Left kidney (tissue), 1 donor: ENCODE measurements at regions not wholly inside any gene's neighbourhood (a gene's known extent, or its start where the extent isn't known, plus 50 kb on each side); places are given as distances from the start of the nearest gene placed in this dataset.

Experiments
- DNase-seq: peaks from one replicate; pipeline ENCODE4 v3.0.0-alpha.2; 2013

GRCh38 chr13:22095794-22096193, 424.9 kb downstream of the FGF9 start:
- no peak for DNase-seq

GRCh38 chr13:22099585-22099984, 428.7 kb downstream of the FGF9 start:
- no peak for DNase-seq

DNA sequence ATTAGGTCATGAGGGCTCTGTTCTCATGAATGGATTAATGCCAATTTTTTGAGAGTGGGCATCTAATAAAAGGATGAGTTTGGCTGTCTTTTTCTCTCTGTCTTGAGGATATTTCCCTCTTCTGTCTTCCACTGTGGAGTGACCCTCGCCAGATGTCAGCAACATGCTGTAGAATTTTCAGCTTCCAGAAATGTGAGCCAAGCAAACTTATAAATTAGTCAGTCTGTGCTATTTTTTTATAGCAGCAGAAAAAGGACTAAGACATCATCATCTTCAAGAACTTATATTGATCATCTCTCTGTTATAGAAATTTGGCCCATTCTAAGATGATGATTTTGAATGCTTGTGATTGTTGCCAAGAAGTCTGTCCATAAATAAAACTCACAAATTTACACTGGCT, 431.4 kb downstream of the FGF9 start:
- no peak for DNase-seq

DNA sequence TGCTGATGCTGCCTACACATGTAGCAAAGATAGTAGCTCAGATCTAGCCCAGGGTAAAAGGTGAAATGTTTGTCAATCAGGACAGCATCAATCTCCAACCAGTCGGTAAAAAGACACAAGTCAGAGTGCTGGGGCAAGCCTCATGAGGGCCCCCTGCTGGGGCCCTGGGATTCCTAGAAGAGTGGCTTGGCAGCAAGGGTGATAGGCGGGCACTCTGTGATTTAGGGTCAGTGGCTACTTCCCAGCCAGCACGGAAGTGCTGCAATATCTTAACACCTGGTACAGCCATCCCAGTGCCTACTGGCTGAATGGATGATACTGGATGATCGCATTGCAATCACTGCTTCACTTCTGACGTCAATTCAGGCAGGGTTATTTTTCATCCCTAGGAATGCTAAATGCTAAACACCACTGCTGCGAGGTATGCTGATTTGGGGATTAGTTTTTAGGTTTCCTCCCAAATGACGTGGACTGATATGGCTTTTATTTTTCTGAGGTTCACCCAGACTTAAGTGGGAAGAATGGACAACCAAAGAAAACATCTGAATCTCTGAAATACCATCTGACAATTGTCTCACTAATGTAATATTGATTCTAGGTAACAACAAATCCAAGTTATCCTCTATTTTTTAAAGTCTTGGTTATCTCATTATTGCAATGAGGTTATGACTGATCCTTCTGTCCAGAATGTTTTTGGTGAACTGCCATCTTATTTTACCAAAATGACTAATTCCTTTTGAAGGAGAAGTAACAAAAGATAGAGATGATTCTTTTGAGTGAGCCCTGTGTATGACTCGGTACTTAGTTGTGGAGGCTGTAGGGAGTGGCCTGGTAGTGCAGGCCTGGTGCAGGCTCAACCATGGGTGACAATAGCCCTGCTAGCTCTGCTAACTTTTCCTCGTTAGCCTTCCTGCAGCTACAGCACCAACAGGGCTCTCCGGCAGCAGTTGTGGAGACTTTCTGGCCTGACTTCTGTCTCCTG, 432.5 kb downstream of the FGF9 start:
- DNase-seq = no peak

- no peak for DNase-seq
These were observed 435.2 kb downstream of the FGF9 start for GRCh38 chr13:22106058-22106457.

DNA sequence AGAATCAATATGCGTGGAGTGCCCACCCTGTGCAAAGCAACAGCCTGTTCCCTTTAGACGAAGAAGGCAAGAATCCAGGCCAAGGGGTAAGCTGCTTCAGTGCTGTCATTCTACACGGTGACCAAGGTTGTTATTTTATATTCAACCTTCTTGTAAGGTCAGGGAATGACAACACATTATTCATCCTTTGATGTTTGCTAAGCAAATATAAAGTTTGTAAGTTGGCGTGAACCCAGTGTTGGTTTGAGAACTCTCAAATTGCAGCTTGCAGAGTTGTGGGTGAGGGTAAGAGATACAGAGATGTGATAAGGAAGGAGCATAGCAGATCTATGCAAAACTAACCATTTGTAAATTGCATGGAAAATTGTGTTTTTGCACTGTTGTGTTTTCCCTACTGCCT, 436.7 kb downstream of the FGF9 start:
- no peak for DNase-seq

DNA sequence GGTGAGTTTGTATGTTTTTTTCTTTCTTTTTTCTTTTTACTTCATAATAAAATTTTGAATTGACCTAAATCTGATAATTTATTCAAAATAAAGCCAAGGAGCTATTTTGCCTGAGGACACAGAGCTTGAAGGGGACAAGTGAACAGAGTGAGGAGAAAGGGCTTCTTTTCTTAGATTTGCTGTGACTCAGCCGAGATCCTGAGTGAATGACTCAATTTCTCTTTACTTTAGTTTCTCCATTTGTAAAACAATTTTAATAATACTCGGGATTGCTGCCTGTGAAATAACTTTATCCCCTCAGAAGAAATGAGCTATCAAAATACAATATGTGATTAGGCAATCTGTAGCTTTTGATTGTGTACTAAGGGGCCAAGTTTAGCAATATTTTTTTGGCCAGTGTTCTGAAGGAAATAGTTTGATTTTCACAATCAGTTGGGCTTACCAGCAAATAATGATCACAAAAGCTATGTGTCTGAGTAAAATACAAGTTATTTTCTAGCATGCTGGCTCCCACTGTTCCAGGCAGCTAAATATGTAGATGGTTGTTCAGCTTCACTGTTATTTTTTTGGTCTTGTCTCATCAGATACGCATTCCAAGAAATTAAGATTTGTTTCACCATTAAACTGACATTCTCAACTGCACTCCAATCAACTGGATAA, 437.5 kb downstream of the FGF9 start:
- DNase-seq = no peak

GRCh38 chr13:22108979-22109378, 438.1 kb downstream of the FGF9 start:
- no peak for DNase-seq

DNA sequence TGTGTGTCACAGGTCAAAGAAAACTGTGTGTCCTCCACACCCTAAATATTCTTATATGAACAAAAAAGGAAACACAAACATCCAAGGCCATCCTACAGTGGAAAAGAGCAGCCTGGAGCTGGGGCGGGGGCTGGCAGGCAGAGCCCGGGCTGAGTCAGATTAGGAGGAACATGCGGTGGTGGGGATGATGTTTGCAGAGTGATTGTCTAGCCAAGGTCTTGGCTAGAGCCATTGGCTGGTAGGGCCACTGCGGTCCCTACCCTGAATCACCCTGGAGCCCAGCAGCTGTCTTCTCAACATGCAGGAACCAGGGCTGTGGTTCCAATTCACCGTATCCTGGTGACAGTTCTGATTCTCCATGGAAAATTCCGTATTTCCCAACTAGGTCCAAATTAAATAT, 439.5 kb downstream of the FGF9 start:
- no peak for DNase-seq

DNA sequence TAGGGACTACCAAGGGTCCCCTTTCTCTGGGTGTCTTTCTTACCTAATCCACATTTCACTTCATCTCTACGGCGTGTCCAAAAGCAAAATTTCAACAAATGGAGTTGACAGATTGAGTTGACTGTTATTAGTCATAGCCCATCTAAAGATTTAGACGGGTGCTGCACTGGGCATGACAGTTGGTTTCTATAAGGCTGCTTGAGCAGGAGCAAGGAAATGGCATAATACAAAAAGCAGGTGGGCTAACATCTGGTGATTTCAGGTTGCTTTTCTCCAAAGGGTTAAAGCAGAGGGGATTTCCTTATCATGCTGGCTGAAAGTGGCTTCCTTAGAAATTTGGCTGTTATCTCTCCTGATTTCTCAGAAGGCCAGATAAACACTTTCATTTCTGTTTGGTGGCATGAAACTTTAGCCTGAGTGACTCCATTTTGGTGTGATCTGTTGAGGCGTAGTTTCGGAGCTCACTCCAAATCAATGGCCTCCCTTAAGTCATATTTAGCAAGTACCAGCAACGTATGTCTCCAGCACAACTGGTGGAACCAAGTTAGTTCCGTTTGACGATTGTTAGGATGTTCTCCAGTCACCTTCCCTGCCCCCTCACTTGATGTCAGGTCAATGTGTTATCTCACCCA, 440.4 kb downstream of the FGF9 start:
- no peak for DNase-seq

DNA sequence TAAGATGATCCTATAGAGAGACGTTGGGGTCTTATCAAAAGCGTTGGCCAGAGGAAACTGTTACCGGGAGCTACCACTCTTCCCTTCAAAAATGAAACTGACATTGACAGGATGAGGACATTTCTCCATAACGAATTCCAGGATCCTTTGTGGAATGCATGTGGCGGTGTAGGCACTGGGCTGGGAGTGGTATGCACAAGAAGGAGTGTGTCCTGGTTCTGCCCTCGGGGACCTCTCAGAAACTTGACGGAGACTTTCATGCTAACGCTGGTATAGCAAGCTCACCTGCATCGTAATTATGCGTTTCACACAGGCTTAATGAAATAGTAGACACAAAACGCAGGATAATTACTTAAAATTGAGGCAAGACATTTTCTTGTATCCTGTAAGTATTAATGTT, 441.1 kb downstream of the FGF9 start:
- DNase-seq = no peak

GRCh38 chr13:22112956-22113745, 442.3 kb downstream of the FGF9 start:
- DNase-seq = no peak

DNA sequence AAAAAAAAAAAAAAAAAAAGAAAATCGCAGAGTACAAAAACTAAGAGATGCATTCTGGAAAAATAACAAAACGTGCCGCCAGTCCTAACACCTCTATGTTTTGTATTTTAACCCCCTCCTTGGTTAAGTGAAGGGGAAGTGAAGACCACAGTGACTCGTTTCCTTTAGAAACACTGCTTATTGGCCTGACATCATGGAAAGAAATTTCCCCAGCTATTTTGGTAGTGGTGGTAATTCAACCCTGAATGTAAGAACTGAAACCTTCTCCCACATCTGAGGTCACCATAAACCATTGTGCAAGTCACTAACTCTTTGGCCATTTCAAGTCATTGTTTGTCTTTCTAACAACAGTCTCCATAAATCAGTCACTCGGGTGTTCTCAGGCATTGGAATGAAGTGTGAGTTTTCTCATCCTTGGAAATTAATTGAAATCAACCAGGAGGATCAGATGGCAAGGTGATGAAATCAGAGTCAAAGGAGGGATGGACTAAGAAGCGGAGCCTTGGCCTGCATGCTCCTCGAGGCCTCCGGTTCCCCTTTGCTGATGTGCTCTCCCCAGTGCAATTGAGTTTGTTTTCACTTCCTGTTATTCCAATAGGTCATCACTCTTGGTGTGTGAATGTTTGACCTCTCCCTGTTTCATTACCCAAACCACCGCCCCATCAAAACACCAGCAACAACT, 443.9 kb downstream of the FGF9 start:
- peak; percentile 90 for DNase-seq

DNA sequence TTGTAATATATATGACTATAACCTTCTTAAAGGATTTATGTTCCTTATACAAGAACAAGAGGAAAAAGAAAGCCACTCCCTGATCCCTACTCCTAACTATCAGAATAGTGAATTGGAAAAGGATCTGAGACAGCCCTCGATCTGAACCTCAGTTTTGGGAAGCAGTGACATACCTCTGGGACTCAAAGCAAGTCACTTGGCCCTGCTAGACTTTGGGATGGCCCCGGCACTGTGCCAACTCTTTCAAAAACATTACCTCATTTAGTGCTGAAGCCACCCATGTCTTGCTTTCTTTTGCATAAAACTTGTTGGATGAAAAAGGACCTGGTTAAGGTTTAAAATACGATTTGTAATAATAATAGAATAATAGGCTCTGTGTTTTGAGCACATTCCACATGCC, 447.3 kb downstream of the FGF9 start:
- no peak for DNase-seq

DNA sequence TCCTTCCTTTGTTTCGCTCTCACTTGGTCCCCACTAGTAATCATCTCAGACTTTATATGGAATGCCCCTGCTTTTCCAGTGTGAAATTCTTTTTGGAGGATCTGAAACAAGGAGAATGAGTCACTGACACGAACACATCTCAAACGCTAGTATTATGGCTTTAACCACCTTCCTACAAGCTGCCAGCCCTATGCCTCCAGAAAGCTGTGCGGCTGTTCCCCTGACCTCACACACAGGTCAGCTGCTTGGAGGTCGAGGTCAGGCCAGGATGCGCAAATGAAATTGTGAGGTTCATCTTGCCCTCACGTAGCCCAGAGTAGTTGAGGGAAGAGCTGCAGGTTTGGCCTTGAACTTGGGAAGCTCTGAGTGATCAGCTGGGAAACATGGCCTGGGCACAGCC, 449.8 kb downstream of the FGF9 start:
- DNase-seq = no peak

DNA sequence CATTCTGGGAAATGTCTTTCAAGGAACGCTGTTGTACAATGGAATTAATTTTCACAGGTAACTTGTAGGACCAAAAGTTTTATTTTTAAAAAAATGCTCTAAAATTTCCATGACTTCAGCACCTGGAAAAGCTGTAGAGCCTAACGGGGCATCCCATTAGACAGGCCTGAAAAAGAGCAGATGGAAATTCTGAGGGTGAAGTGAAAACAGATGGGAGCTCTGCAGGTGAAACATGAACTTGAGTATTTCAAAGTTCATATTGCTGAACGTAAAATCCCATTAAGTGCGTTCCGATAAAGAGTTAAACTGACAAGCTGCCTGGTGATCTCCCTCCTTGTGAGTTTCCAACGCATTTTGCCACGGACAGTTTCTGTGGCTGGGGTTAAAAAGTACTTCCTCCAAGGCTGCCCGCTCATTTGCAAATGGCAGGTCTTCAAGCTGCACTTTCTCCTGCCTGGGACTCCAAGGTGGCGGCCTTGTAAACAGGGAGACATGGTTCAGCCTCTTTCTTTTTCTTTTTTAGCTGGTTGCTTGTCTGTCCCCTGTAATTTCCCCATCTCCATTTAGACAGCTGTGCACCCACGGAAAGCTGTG, 450.4 kb downstream of the FGF9 start:
- DNase-seq = no peak

GRCh38 chr13:22126433-22127021, 455.7 kb downstream of the FGF9 start:
- no peak for DNase-seq

GRCh38 chr13:22127277-22128164, 456.6 kb downstream of the FGF9 start:
- DNase-seq = no peak
